ENCODE measurements at regions not wholly inside any gene's neighbourhood (a gene's known extent, or its start where the extent isn't known, plus 50 kb on each side); places are given as distances from the start of the nearest gene placed in this dataset.
"Not testable (repeated sequence)": the region's sequence is repeated elsewhere in the genome, so short reads cannot be mapped to it uniquely, and the experiment has no call there.

DNA sequence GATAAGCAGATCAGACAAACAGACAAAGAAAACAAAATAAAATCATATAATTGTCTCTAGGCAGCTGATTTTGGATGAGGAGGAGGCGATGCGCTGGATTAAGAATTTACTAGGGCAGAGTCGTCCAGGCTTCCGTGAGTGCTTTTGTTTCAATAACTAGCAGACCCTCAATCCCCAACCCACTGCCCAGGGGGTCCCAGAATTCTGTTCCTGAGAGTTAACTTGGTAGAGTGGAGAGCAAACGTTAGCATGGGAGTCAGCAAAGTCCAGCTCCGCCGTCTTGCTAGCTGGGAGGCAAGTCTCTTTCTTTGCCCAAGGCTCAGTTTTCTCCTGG lies 95.5 kb upstream of the TBX5 start:
- no peak for DNase-seq

DNA sequence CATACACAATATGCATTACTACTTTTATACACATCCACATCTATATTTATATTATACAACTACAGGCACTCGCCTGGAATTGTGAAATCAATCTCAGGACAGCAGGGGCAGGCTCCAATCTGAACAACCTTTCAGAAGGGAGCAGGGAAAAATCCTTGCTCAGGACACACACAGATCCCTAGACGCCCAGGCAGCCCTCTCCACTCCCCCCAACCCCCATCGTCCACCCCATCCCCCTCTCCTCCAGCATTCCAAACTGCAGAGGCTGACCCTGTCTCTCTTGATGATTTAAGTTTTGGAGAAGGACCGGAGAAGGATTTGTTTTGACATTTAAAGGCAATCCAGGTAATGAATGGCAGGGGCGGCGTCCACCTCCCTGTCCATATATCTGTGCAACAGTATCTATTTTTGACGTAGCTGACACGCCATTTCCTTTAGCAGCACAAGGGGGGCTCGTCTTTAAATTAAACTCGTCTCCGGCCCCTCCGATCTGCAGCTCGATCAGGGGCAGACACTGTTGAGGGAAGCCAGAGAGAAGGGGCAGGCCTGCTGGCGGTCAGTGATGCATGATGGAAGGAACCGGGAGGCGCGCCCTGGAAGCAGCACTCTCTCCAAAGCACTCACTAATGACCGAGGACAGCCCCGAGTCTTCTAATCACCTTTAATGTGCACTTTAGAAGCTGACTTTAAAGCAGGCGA lies 95.0 kb upstream of the TBX5 start:
- no peak for DNase-seq

DNA sequence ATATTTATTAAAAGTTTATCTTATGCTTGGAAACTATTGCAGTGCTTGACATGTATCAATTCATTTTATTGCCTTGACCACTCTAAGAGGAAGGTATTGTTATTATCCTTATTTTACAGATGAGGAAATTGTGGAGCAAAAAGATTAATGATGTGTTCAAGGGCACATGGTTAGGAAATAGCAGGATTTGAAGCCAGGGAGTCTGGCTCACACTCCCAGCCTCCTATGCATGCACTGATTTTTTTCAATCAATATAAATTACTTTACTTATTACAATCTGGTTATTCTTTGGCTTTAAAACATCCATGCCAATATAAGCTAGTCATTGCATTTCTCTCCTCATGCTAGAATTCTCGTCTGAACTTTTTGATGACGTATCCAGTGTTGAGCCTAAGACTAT lies 94.2 kb upstream of the TBX5 start:
- no peak for DNase-seq

DNA sequence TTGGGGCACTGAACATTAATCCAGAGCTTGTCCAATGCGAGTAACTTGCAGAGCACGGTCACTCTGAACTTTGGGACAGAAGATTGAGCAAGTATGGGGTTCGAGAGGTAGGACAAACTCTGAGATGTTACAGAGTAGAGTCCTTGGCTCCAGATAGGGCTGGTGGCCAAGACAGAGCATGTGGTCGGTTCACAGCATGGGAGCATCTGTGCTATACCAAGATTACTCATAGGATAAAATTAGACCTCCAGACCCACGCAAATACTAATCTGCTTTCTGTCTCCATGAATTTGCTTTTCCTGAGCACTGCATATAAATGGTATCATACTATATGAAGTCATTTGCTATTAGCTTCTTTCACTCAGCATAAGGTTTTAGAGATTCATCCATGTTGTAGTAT lies 93.4 kb upstream of the TBX5 start:
- DNase-seq, result no peak

DNA sequence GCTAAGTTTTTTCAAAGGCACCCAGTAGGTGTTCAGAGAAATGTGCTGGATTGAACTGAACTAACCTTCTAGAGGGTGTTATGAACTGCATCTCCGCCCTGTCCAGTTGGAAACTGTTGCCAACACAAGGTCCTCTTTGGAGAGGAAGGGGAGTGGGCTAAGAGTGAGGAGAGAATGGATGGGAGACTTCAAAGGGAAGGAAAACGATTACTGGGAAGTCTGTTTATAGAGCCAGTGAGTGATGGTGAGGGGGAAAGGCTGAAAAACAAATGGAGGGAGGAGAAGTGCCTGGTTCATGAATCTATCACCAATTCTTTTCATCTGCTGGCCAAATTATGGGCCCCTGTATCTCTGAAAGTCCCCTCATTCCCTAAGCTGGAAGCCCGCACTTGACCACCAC lies 86.0 kb upstream of the TBX5 start:
- DNase-seq, result no peak

DNA sequence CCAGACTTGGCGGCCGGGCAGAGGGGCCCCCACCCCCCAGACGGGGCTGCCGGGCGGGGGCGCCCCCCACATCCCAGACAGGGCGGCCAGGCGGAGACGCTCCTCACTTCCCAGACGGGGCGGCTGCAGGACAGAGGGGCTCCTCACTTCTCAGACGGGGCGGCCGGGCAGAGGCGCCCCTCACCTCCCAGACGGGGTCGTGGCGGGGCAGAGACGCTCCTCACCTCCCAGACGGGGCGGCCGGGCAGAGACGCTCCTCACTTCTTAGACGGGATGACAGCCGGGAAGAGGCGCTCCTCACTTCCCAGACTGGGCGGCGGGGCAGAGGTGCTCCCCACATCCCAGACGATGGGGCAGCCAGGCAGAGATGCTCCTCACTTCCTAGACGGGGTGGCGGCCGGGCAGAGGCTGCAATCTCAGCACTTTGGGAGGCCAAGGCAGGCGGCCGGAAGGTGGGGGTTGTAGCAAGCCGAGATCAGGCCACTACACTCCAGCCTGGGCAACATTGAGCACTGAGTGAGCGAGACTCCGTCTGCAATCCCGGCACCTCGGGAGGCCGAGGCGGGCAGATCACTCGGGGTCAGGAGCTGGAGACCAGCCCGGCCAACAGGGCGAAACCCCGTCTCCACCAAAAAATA lies 79.0 kb upstream of the TBX5 start:
- not testable (repeated sequence) for DNase-seq

DNA sequence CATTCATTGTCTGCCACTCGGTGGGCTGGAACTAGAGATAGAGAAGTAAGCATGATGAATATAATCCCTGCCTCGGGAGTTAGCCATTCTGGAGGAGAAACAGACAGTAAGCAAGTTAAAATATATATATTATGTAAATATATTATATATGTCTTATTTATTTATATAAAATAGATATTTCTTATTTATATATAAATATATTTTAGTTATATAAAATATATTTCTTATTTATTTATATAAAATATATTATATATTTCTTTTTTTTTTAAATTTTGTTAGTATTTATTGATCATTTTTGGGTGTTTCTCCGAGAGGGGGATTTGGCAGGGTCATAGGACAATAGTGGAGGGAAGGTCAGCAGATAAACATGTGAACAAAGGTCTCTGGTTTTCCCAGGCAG lies 78.1 kb upstream of the TBX5 start:
- no peak for DNase-seq

DNA sequence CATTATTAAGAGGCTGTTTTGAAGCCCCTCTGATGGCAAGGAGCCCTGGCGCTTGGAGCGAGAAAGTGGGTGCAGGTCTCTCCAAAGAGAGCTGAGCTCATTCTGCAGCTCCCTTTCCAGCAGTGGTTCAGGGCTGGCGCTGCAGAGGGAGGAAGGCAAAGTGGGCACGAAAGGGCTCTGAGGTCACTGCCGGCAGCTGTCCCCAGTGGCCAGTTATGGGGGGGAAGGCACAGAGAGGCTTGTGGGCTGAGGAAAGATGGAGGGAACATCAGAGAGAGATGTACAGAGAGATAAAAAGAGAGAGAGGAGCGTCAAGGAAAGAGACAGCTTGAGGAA lies 75.2 kb upstream of the TBX5 start:
- DNase-seq, result no peak

DNA sequence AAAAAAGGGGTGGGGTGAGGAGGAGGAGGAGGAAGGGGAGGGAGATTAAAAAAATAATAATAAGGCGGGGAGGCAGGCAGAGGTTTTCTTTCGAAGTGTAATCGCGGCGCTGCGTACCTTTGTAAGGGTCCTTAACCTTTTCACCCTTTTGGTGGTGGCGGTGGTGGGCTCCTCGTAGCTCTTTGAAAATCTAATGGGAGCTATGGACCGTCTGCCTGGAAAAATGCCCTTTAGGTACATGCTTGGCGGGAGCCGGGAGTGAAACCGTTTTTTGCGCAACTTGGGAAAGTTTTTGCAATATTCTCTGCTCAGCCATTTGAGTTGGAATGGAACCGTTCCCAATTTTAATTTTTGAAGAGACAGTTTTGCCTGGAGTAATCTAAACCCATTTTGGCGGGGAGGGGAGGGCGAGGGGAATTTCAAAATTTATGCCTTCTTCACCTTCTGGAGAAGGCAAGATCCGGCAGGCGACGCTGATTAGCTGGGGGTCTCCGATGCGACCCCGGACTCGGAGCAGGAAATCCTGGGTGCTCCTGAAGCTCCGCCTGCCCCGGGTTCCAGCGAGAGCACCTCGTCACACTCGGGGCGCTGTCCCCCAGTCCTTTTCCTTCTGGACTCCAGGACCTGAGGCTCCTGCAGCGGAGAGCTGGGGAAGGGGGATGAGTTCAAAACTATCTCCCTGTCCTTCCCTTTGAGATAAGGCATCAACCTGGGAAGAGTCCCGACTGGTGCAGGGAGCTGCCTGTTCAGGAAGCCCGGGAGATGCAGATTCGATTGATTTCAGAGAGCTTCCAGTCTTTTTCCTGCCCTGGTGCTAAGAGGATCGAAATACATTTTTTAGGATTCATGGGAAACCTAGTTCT lies 74.6 kb upstream of the TBX5 start:
- no peak for DNase-seq

DNA sequence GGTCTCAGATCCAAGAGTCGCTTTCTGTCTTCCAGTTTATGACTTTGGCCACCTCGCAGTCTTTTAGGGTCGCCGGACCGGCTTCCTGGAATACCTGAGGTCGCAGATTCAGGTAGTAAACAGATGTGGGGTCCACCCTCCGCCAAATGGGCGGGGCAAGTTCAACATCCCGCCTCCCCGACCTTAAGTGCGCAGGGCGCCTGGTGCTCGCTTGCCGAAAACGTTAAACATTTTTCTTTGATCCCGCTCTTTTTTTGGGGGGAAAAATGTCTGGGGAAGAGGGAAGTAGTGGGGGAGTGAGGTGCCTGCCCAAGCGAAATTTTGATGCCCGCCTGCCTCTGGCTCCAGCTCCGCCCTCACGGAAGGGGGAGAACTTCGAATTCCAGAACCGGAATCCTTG lies 73.9 kb upstream of the TBX5 start:
- DNase-seq, result no peak

DNA sequence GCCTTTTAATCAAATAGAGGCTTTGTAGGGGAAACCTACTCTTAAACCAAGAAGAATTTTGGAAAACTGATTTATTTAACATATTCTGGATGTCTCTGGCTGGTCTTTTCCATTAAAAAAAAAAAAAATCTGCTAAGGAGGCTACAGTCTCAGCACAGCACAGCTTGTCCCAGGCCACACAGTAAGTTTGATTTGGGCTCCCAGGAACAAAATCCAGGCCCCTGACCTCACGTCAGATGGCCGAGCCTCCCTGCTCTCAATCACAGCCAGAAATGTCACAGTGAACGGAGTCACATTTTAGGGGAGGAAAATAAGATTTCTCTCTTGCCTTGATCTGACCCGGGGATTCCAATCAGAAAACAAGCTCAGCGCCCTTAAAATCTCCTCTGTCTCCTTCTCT lies 72.9 kb upstream of the TBX5 start:
- DNase-seq, result no peak

DNA sequence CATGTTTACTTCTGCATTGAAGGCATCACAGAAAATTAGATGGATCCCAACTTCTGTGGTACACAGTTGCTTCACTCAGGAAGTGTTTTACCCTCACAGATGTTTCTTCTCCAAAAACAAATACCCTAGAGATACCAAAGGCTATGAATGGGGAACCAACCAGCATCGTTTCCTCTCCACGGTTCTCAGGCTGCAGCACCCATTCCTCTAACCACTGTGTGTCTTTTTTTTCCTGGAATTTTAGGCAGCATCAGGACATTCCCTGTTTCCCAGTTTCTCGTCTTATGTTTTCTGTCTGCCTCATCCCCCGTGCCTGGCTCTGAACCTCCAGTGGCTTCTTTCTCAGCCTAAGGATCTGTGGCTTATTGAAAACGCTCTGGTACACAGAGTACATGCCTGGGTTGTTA lies 72.0 kb upstream of the TBX5 start:
- DNase-seq, result no peak

DNA sequence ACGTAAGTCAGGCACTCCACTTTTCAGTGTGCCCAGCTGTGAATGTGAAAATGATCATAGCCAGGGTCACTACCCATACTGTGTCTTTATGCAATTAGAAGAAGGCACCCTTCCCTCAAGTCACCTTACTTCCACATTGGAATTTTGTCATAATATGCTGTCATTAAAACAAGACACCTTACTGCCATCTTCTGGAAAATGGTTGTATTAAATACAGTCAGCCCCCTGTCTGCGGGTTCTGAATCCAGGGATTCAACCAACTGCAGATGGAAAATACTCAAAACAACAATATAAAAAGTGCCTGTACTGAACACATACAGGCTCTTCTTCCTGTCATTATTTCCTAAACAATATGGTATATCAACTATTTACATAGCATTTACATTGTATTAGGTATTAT lies 70.2 kb upstream of the TBX5 start:
- DNase-seq, result no peak

DNA sequence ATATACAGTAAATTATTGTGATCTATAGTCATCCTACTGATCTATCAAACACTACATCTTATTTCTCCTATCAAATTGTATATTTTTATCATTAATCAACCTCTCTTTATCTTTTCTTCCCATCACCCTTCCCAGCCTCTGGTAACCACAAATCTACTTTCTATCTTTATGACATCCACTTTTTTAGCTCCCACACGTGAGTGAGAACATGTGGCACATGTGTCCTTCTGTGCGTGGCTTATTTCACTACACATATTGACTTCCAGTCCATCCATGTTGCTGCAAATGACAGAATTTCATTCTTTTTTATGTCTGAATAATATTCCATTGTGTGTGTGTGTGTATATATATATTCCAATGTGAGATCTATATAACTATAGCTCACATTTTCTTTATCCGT lies 67.8 kb upstream of the TBX5 start:
- no peak for DNase-seq

DNA sequence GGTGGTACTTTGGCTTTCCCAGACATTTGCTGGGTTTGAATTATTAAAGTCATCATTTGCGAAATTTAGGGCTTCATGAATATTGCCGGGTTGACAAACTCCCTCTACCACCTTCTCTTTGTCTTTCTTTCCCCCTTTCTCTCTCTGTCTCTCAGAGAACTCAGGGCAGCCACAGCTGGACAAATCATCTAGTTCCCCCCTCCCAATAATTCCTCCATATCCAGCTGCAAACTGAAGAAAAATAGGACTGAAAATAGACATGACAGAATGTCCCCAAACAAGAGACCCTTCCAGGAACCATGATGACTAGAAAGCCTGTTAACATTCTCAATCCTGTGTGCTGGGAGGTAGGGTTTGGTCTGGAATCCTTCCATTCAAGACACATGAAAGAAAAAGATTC lies 67.1 kb upstream of the TBX5 start:
- DNase-seq, result no peak

DNA sequence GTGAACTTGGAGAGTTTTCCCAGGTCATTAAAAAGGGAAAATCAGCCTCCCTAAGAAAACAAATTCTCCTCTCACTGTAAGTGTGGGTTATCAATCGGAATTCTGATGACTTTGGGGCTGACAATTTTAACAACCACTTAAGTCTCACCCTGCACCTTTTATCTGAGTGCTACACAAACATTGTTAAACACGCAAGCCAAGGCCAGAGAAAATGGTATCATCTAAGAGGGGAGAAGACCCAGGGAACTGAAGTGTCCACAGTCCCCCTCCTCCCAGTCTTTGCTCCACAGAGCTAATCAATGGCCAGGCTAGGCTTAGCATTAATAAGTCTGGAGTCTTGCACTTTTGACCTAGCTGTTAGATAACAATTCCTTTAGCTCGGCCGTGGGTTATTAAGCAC lies 51.7 kb upstream of the TBX5 start:
- DNase-seq, result no peak

Data from left kidney (tissue), 1 donor.